HepG2 (cell line): ENCODE measurements at regions not wholly inside any gene's neighbourhood (a gene's known extent, or its start where the extent isn't known, plus 50 kb on each side); places are given as distances from the start of the nearest gene placed in this dataset.

Experiments
- ATAC-seq: fragments of 200-7000 bp; cut with Tn5 transposase; 3 replicates; pipeline ENCODE4 v1.9.1; 2020; ENCODE audit warnings: mild to moderate bottlenecking, moderate library complexity
- BruUV-seq: library from RNA; stranded (reverse); fragments of 400-500 nt; replicated peaks from 2 replicates; lab custom pipeline; 2021; lab: Mats Ljungman, UMichigan
- CTCF ChIA-PET: fragments of 300-600 bp; formaldehyde crosslinking; extraction: SDS; loops from one replicate; lab custom pipeline; 2021; ENCODE audit warnings: low total read pairs, inconsistent platforms, low intra/inter-chr PET ratio; lab: Yijun Ruan, JAX
- POLR2A ChIA-PET: fragments of 350-600 bp; sonication (Branson Sonifier 250); formaldehyde crosslinking; loops from one replicate; lab custom pipeline; 2020; ENCODE audit warnings: antibody characterized with exemption, inconsistent platforms; lab: Yijun Ruan, JAX
- DNase-seq: peaks from one replicate; pipeline ENCODE4 v3.0.0-alpha.2; 2015; ENCODE audit warnings: low spot score
- FAIRE-seq: peaks from 3 replicates; lab custom pipeline; 2011; peaks lifted over from hg19 to GRCh38; lab: Jason Lieb, UNC
- H2AFZ ChIP-seq: one replicate; pipeline ENCODE4 v1.6.1; 2011; ENCODE audit warnings: low read length, inconsistent platforms
- H3K27ac ChIP-seq: fragments of 300-600 bp; 3 replicates; pipeline ENCODE4 v1.8.0; 2011; ENCODE audit warnings: mixed run types, mild to moderate bottlenecking, mixed read lengths, low read length, inconsistent platforms; ENCODE audit not compliant: insufficient read depth; ENCODE audit errors: extremely low read length
- H3K27me3 ChIP-seq, 2 experiments: fragments of 200-600 bp in 1 of 2; 2 replicates in 1 of 2; 3 replicates in 1 of 2; pipeline versions ENCODE4 v1.6.0 to v1.8.0; 2011; ENCODE audit warnings: low read length in 2 of 2, mild to moderate bottlenecking in 2 of 2, moderate library complexity in 2 of 2, inconsistent platforms in 1 of 2; ENCODE audit not compliant: insufficient read depth in 2 of 2, control insufficient read depth in 1 of 2
- H3K36me3 ChIP-seq, 2 experiments: fragments of 200-600 bp in 1 of 2; replicated peaks in 1 of 2; 2 replicates in 1 of 2; 3 replicates in 1 of 2; pipeline versions ENCODE4 v1.5.1 to v1.8.0; 2011; ENCODE audit warnings: low read length in 2 of 2, inconsistent platforms in 1 of 2; ENCODE audit not compliant: insufficient read depth in 2 of 2, control insufficient read depth in 1 of 2
- H3K4me1 ChIP-seq: 2 replicates; pipeline ENCODE4 v1.5.1; 2012; ENCODE audit warnings: low read length, inconsistent platforms; ENCODE audit not compliant: insufficient read depth
- H3K4me2 ChIP-seq: 2 replicates; pipeline ENCODE4 v1.6.0; 2011; ENCODE audit warnings: low read depth, low read length, inconsistent platforms
- H3K4me3 ChIP-seq, 3 experiments: fragments of 200-600 bp in 1 of 3; sonication (generic), shearing (Covaris generic) in 1 of 3; replicated peaks in 1 of 3; 2 replicates each; pipeline ENCODE4 v1.5.1; 2011 to 2016; ENCODE audit warnings: low read length in 3 of 3, inconsistent platforms in 2 of 3, low read depth in 2 of 3, mild to moderate bottlenecking in 2 of 3, control low read depth in 1 of 3, mixed read lengths in 1 of 3; ENCODE audit not compliant: insufficient read depth in 1 of 3
- H3K79me2 ChIP-seq: one replicate; pipeline ENCODE4 v1.6.1; 2011; ENCODE audit warnings: low read length, inconsistent platforms; ENCODE audit not compliant: insufficient read depth
- H3K9ac ChIP-seq: 2 replicates; pipeline ENCODE4 v1.6.0; 2011; ENCODE audit warnings: mild to moderate bottlenecking, low read depth, low read length, inconsistent platforms; ENCODE audit not compliant: insufficient read depth
- H3K9me3 ChIP-seq: 2 replicates; pipeline ENCODE4 v1.5.1; 2012; ENCODE audit warnings: mild to moderate bottlenecking, low read length
- H4K20me1 ChIP-seq: 2 replicates; pipeline ENCODE4 v1.6.0; 2011; ENCODE audit warnings: inconsistent platforms, mild to moderate bottlenecking, low read length, moderate library complexity; ENCODE audit not compliant: insufficient read depth
- AKAP8 ChIP-seq: sonication (generic); formaldehyde crosslinking; IDR thresholded peaks from 2 replicates; pipeline ENCODE4 v1.5.1; 2020; ENCODE audit warnings: mild to moderate bottlenecking, missing genetic modification reagents
- EP300 ChIP-seq, 3 experiments: sonication (generic) in 1 of 3; formaldehyde crosslinking in 1 of 3; IDR thresholded peaks; 2 replicates each; pipeline versions ENCODE4 v1.5.1 to v1.6.1; 2011 to 2020; ENCODE audit warnings: low read depth in 2 of 3, low read length in 2 of 3, borderline replicate concordance in 1 of 3, improper control_type of control experiment in 1 of 3, mild to moderate bottlenecking in 1 of 3, missing genetic modification reagents in 1 of 3, moderate library complexity in 1 of 3
- FOXA3 ChIP-seq: IDR thresholded peaks from 2 replicates; pipeline ENCODE4 v1.6.1; 2016; ENCODE audit warnings: missing genetic modification reagents, missing compliant biosample characterization
- HNRNPK ChIP-seq: fragments of 200-400 bp; formaldehyde crosslinking; IDR thresholded peaks from 2 replicates; pipeline ENCODE4 v1.6.1; 2018; ENCODE audit warnings: low read length, low read depth, moderate library complexity, mild to moderate bottlenecking; ENCODE audit not compliant: poor library complexity, severe bottlenecking
- KLF15 ChIP-seq: sonication (generic); formaldehyde crosslinking; IDR thresholded peaks from 2 replicates; pipeline ENCODE4 v1.8.1; 2023; ENCODE audit warnings: borderline replicate concordance, mild to moderate bottlenecking, inconsistent platforms, missing genetic modification reagents, mixed read lengths
- NR2C2 ChIP-seq: sonication (generic); formaldehyde crosslinking; IDR thresholded peaks from 2 replicates; pipeline ENCODE4 v1.4.0; 2020; ENCODE audit warnings: missing genetic modification reagents, mild to moderate bottlenecking, moderate library complexity, borderline replicate concordance
- PLRG1 ChIP-seq: fragments of 450-650 bp; conservative IDR thresholded peaks from 2 replicates; pipeline ENCODE4 v1.6.1; 2016
- RXRB ChIP-seq: IDR thresholded peaks from 2 replicates; pipeline ENCODE4 v1.6.1; 2016; ENCODE audit warnings: borderline replicate concordance, missing genetic modification reagents, missing compliant biosample characterization
- THAP11 ChIP-seq: IDR thresholded peaks from 2 replicates; pipeline ENCODE4 v1.6.1; 2016; ENCODE audit warnings: missing biosample characterization, missing genetic modification reagents
- ZBTB26 ChIP-seq: IDR thresholded peaks from 2 replicates; pipeline ENCODE4 v1.6.1; 2016; ENCODE audit warnings: missing compliant biosample characterization, missing genetic modification reagents, borderline replicate concordance
- ZNF143 ChIP-seq: sonication (generic); formaldehyde crosslinking; IDR thresholded peaks from 2 replicates; pipeline ENCODE4 v1.4.0; 2020; ENCODE audit warnings: missing genetic modification reagents
- ZNF598 ChIP-seq: sonication (generic); formaldehyde crosslinking; IDR thresholded peaks from 2 replicates; pipeline ENCODE4 v1.5.1; 2020; ENCODE audit warnings: mild to moderate bottlenecking, missing genetic modification reagents, borderline replicate concordance
- WGBS: methylation state at CpG from one replicate; pipeline ENCODE4 v1.1.6; 2017; ENCODE audit warnings: low lambda C conversion rate; 5-methylcytosine and 5-hydroxymethylcytosine counted together
- in situ Hi-C: cut with HindIII; loops from 2 replicates; pipeline ENCODE4 v1.10.0; 2017; ENCODE audit warnings: low pct_unique_long_range_greater_than_20kb; ENCODE audit not compliant: extremely low pct_ligation_motif_present
- intact Hi-C: fragments of 100-400 bp; cut with micrococcal nuclease; formaldehyde crosslinking; loops from one replicate; pipeline ENCODE4 v1.10.0; 2022; ENCODE audit not compliant: unreplicated experiment

- no peak overlapping the region for H3K9ac ChIP-seq
- H3K36me3 ChIP-seq: no peaks in the 10 kb centered on the region
- no peaks in the 10 kb centered on the region for H3K79me2 ChIP-seq
- no peak overlapping the region for H3K27ac ChIP-seq
- ATAC-seq (no peak), DNase-seq (no peak), FAIRE-seq (no peak)
- intact Hi-C loops: no loop called here
- H3K9me3 ChIP-seq: no peaks in the 10 kb centered on the region
- H3K4me2 ChIP-seq: no peak overlapping the region
- TF ChIP-seq ZNF143 (CRISPR knock-in tag) (peak; percentile 66), THAP11 (CRISPR knock-in tag) (peak; percentile 81), PLRG1 (no peak)
- in situ Hi-C loops: no loop called here
- WGBS: 9% methylated on average over 9 of the region's 9 CpGs
- peaks cover 7 to 57% of the 10 kb centered on the region in 2 experiments; a peak in 4 of 5 replicates for H3K27me3 ChIP-seq
- H4K20me1 ChIP-seq: no peaks in the 10 kb centered on the region
- ChIA-PET CTCF (no interaction called here), POLR2A (no interaction called here)
- no peaks in the 10 kb centered on the region for H3K4me1 ChIP-seq
- no peak overlapping the region for H2AFZ ChIP-seq
- H3K4me3 ChIP-seq: no peak overlapping the region
- BruUV-seq: no TSS peak
These were observed 148.0 kb upstream of the FOXF1 start for GRCh38 chr16:86362155-86362849.

GRCh38 chr16:86363057-86363490 is 147.3 kb upstream of the FOXF1 start:
- no peak for FAIRE-seq
- TF ChIP-seq FOXA3 (CRISPR knock-in tag) (no peak), NR2C2 (CRISPR knock-in tag) (no peak), KLF15 (CRISPR knock-in tag) (no peak), ZBTB26 (CRISPR knock-in tag) (no peak), AKAP8 (CRISPR knock-in tag) (no peak), HNRNPK (no peak), ZNF598 (CRISPR knock-in tag) (no peak), EP300 (IDR thresholded peaks at IDR 0.05; ENCODE audit: low read depth in 2 of 2, low read length in 2 of 2) (no peak), EP300 (CRISPR knock-in tag; IDR thresholded peaks at IDR 0.05; ENCODE audit: borderline replicate concordance) (no peak), RXRB (CRISPR knock-in tag) (no peak)

More at GRCh38 chr16:86363057-86363490, 147.3 kb upstream of the FOXF1 start:
- ATAC-seq: no peak
- no peak for DNase-seq
- H3K36me3 ChIP-seq: no peaks in the 10 kb centered on the region
- no peak overlapping the region for H3K27ac ChIP-seq
- no TSS peak for BruUV-seq
- CTCF ChIA-PET: no interaction called here
- 0% methylated on average over 4 of the region's 4 CpGs for WGBS
- in situ Hi-C loops: no loop called here
- H2AFZ ChIP-seq: no peak overlapping the region
- no peak overlapping the region for H3K4me3 ChIP-seq
- H3K9ac ChIP-seq: no peak overlapping the region
- no peak overlapping the region for H3K4me2 ChIP-seq
- intact Hi-C loops: no loop called here
- H3K9me3 ChIP-seq: no peaks in the 10 kb centered on the region
- H3K27me3 ChIP-seq: peaks cover 7 to 63% of the 10 kb centered on the region in 2 experiments; a peak in 4 of 5 replicates
- no peaks in the 10 kb centered on the region for H3K79me2 ChIP-seq
- no peaks in the 10 kb centered on the region for H3K4me1 ChIP-seq
- no peaks in the 10 kb centered on the region for H4K20me1 ChIP-seq
- POLR2A ChIA-PET: no interaction called here
